ENCODE measurements at regions not wholly inside any gene's neighbourhood (a gene's known extent, or its start where the extent isn't known, plus 50 kb on each side); places are given as distances from the start of the nearest gene placed in this dataset.

- WGBS: 65% methylated on average over 1 of the region's 1 CpG
- TF ChIP-seq POLR2A (IDR thresholded peaks at IDR 0.05) (no peak), EP300 (IDR thresholded peaks at IDR 0.05) (no peak), POLR2AphosphoS5 (IDR thresholded peaks at IDR 0.05) (no peak)
- TF ChIP-seq, protein P1, sequence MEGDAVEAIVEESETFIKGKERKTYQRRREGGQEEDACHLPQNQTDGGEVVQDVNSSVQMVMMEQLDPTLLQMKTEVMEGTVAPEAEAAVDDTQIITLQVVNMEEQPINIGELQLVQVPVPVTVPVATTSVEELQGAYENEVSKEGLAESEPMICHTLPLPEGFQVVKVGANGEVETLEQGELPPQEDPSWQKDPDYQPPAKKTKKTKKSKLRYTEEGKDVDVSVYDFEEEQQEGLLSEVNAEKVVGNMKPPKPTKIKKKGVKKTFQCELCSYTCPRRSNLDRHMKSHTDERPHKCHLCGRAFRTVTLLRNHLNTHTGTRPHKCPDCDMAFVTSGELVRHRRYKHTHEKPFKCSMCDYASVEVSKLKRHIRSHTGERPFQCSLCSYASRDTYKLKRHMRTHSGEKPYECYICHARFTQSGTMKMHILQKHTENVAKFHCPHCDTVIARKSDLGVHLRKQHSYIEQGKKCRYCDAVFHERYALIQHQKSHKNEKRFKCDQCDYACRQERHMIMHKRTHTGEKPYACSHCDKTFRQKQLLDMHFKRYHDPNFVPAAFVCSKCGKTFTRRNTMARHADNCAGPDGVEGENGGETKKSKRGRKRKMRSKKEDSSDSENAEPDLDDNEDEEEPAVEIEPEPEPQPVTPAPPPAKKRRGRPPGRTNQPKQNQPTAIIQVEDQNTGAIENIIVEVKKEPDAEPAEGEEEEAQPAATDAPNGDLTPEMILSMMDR (IDR thresholded peaks at IDR 0.05): no peak
- no peak overlapping the region for H3K4me3 ChIP-seq
- no peaks in the 10 kb centered on the region for H3K36me3 ChIP-seq
- H3K9me3 ChIP-seq: no peaks in the 10 kb centered on the region
- no peaks in the 10 kb centered on the region for H3K27me3 ChIP-seq
- H3K4me1 ChIP-seq: peaks cover 10% of the 10 kb centered on the region
- no peak for DNase-seq (ENCODE audit: low spot score in 2 of 2)
- no peak overlapping the region for H3K27ac ChIP-seq
Observed at GRCh38 chr6:134609716-134610261, 291.9 kb upstream of the SGK1 start.

- no peak for DNase-seq (ENCODE audit: low spot score in 2 of 2)
- no peaks in the 10 kb centered on the region for H3K36me3 ChIP-seq
- H3K4me3 ChIP-seq: no peak overlapping the region
- no peak overlapping the region for H3K27ac ChIP-seq
- no peaks in the 10 kb centered on the region for H3K9me3 ChIP-seq
- no peak for TF ChIP-seq POLR2AphosphoS5 (IDR thresholded peaks at IDR 0.05)
- no peak for TF ChIP-seq POLR2A (IDR thresholded peaks at IDR 0.05)
- TF ChIP-seq EP300 (IDR thresholded peaks at IDR 0.05): no peak
- TF ChIP-seq, protein P1 (IDR thresholded peaks at IDR 0.05): no peak
- 82% methylated on average over 1 of the region's 1 CpG for WGBS
- peaks cover 9% of the 10 kb centered on the region for H3K4me1 ChIP-seq
- H3K27me3 ChIP-seq: no peaks in the 10 kb centered on the region
Observed at GRCh38 chr6:134607411-134607810, 289.5 kb upstream of the SGK1 start.

- DNase-seq (ENCODE audit: low spot score in 2 of 2): no peak
- no peak overlapping the region for H3K27ac ChIP-seq
- WGBS: 90% methylated on average over 10 of the region's 10 CpGs
- H3K4me3 ChIP-seq: no peak overlapping the region
- peaks cover 16% of the 10 kb centered on the region for H3K4me1 ChIP-seq
- TF ChIP-seq, protein P1 (IDR thresholded peaks at IDR 0.05): no peak
- TF ChIP-seq POLR2AphosphoS5 (IDR thresholded peaks at IDR 0.05): no peak
- no peak for TF ChIP-seq POLR2A (IDR thresholded peaks at IDR 0.05)
- TF ChIP-seq EP300 (IDR thresholded peaks at IDR 0.05): no peak
- no peaks in the 10 kb centered on the region for H3K27me3 ChIP-seq
- peaks cover 5% of the 10 kb centered on the region for H3K9me3 ChIP-seq
- no peaks in the 10 kb centered on the region for H3K36me3 ChIP-seq
Observed at GRCh38 chr6:134605034-134605433, 287.1 kb upstream of the SGK1 start.

DNA sequence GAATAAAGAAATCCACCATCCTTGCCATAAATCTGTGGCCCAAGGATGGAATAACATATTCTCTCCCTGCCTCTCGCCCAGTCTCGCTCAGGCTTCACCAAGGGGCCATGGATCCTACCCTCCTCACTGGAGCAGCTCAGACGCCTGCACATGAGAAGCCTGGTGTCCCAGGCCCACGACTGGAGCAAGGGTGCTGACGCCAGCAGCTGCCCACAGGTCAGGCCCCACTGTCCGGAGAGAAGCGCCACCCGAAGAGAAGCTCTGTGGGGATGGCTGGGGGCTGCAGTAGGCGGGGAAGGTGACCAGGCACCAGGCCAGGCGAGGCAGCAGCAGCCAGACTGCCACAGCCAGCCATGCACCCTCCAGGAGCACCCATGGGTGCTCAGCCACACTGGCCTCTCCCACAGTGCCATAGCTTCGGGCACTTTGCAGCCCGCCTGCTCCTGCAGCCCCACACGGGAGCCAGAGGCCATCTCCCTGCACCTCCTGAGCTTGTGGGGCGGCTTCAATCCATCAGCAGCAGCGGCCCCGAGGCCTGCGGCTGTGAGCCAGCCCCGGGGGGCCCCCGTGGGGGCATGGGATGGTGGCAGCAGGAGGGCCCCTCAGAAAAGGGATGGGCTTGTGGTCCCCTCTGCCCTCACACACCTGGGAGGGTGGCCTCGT is 286.2 kb upstream of the SGK1 start:
- WGBS: 89% methylated on average over 11 of the region's 20 CpGs
- no peak for DNase-seq (ENCODE audit: low spot score in 2 of 2)
- Histone ChIP-seq H3K9me3 (peaks cover 5% of the 10 kb centered on the region), H3K4me3 (no peak overlapping the region), H3K27me3 (no peaks in the 10 kb centered on the region), H3K27ac (no peak overlapping the region), H3K4me1 (peaks cover 9% of the 10 kb centered on the region), H3K36me3 (no peaks in the 10 kb centered on the region)
- TF ChIP-seq POLR2AphosphoS5 (IDR thresholded peaks at IDR 0.05) (no peak), EP300 (IDR thresholded peaks at IDR 0.05) (no peak), POLR2A (IDR thresholded peaks at IDR 0.05) (no peak)
- TF ChIP-seq, protein P1 (IDR thresholded peaks at IDR 0.05): no peak

DNA sequence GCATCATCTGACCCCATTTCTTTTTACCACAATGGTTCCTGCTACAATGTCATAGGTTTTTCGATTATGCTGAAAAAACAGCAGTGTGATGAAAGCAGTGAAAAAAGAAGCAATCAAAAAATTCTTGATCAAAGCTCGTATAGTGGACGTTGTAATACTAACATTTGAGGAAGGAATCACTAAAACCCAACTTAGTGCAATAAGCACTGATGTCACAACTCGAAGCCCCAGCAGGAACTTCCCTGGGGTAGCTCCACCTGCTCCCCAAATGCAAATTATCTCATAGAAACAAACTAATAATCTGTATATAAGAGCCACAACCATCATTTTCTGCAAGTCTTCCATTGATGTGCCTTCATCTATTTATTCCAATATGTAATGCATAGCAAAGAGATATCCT is 285.6 kb upstream of the SGK1 start:
- Histone ChIP-seq H3K9me3 (peaks cover 5% of the 10 kb centered on the region), H3K27ac (no peak overlapping the region), H3K4me3 (no peak overlapping the region), H3K27me3 (no peaks in the 10 kb centered on the region), H3K4me1 (peaks cover 9% of the 10 kb centered on the region), H3K36me3 (no peaks in the 10 kb centered on the region)
- no peak for TF ChIP-seq EP300 (IDR thresholded peaks at IDR 0.05)
- TF ChIP-seq POLR2A (IDR thresholded peaks at IDR 0.05): no peak
- no peak for TF ChIP-seq POLR2AphosphoS5 (IDR thresholded peaks at IDR 0.05)
- TF ChIP-seq, protein P1 (IDR thresholded peaks at IDR 0.05): no peak
- WGBS: 85% methylated on average over 4 of the region's 4 CpGs
- DNase-seq (ENCODE audit: low spot score in 2 of 2): no peak

All from suprapubic skin (tissue), 4 donors.